Inflammatory macrophage (primary cell): ENCODE measurements at regions not wholly inside any gene's neighbourhood (a gene's known extent, or its start where the extent isn't known, plus 50 kb on each side); places are given as distances from the start of the nearest gene placed in this dataset.

Source experiments
- DNase-seq, 2 donors: peaks; one replicate each; pipeline ENCODE4 v3.0.0-alpha.2; 2020 to 2022

GRCh38 chr16:61596655-61597054 lies 439.6 kb downstream of the CDH8 start:
- no peak for DNase-seq

GRCh38 chr16:61595605-61596004 lies 440.6 kb downstream of the CDH8 start:
- DNase-seq, result no peak

DNA sequence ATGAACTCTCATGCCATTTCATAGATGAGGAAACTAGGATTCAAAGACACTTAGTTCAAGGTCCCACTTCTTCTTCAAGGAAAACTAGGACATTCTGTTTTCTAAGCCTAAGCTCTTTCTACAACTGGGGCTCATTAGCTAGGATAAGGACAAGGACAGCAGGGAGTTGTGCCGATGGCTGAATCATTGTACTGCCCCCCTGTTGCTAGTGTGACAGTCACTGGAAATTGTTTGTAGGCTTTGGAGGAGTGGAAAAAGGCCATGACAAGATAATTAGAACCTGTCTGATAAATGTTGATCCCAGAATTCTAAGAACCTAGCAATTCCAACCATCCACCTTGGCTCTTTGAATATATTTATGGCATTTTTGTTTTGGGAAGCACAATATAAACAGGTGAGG lies 445.7 kb downstream of the CDH8 start:
- DNase-seq, result no peak

- no peak for DNase-seq
Measured at GRCh38 chr16:61587526-61587925, 448.7 kb downstream of the CDH8 start.

DNA sequence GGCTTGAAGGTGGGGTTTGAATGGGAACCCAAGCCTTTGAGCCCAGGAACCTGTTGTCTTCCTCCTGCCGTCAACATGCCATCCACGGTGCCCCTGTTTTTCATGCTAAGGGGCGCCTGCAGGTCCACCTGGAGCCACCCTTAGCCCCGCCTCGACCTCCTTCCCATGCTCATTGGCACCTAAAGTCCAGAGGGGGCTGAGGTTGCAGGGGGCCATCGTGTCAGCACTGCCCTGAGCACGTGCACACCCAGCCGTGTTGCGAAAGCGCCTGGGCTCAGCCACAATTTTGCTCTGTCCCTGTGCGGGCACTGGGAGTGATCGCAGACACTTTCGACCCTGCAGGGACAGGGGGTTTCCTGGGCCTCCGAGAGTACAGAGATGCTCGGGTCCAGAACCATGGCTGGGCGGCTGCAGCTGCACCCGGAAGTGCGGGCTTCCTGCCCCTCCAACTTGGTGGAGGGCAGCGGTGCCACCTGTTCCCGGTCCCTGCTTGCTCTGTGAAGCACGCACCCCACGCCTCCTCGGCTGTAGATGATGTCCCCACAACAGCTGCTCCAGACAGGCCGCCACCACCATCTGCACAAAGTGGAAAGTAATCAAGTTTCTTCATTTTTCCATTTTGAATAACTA lies 454.7 kb downstream of the CDH8 start:
- no peak for DNase-seq

DNA sequence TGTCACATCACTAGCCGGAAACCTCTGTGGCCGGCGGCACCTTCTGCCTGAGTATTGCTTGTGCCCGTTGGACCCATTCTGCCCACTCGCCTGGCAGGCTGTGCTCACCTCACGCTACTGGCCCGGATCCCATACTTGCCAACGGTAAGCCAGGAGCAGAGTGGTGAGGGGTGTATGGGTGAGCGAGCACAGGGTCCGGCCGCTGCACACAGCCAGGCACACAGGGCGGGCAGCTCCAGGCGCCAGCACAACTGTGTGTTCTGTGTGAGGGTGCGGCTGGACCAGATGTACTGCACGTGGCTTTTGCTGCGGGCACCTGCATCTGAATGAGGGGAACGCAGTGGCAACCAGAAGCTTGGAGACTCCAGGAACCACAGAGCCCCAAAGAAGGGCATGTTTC lies 455.7 kb downstream of the CDH8 start:
- no peak for DNase-seq

DNA sequence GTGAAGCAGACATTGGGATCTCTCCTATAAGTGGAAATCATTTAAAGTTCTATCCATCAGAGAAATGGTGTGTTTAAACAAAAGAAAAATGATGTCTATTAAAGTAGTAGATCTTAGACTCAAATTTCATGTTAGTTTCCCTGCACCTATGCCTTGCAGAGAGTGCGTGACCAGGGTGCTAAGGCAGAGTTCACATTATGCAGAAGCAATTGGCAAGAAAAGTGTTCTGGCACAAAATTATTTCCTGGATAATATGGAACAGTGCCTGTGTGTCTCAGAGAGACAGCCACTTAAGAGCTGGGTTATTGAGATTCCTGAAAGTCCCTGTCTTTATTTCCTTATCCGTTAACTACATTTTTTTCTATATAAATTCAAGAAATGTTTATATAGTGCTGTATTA lies 457.0 kb downstream of the CDH8 start:
- DNase-seq, result no peak

- DNase-seq, result no peak
Measured at GRCh38 chr16:61576476-61576875, 459.8 kb downstream of the CDH8 start.

- DNase-seq, result no peak
Measured at GRCh38 chr16:61575617-61576016, 460.6 kb downstream of the CDH8 start.

GRCh38 chr16:61569028-61569427 lies 467.2 kb downstream of the CDH8 start:
- no peak for DNase-seq

GRCh38 chr16:61564716-61565115 lies 471.5 kb downstream of the CDH8 start:
- DNase-seq, result no peak

DNA sequence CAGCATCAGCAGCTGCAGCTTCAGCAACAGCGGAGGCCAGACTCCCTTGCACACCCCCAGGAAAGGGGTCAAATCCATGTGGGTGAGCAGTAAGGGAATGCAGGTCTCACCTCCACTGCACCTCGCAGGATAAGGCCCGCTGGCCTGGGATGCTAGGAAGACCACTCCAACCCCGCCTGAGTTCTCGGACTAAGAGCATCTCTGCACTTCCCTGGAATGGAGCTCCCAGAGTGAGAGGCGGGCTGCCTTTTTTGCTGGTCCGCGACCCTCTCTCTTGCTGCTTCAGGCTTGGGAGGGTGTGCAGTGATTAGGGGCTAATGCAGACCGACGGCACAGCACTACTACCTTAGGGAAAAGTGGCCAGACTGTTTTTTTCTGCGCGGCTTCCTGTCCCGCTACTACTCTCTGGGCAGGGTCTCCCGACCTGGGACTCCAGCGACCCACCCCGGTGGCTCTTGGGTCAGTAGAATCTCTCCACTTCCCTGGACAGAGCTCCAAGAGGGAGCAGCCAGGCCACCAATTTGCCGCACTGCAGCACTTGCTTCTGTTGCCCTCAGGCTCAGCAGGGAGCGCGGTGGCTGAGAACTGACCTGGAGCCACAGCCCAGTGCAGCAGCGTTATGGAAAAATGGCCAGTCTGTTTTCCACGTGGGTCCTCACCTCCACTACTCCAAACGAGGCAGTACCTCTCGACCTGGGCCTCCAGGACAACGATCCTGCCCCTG lies 480.4 kb downstream of the CDH8 start:
- no peak for DNase-seq

DNA sequence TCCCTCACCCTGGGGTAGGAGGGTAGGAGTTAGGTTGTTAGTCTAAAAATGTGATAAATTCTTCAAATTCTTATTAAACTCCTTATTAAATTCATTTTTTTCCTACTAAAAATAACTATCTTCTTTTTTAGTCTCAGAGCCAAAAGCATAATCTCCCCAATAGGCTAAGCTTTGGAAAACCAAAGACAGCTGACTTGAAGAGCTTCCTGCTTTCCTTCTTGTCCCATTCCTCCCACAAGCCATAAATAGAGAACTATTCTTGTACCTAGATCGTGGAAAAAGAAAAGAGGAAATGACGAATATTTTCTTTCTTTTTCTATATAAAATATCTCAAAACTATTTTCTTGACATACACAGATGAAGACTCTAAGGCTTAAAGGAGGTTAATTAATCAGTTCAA lies 486.9 kb downstream of the CDH8 start:
- no peak for DNase-seq

- DNase-seq, result no peak
Measured at GRCh38 chr16:61547626-61548025, 488.6 kb downstream of the CDH8 start.

DNA sequence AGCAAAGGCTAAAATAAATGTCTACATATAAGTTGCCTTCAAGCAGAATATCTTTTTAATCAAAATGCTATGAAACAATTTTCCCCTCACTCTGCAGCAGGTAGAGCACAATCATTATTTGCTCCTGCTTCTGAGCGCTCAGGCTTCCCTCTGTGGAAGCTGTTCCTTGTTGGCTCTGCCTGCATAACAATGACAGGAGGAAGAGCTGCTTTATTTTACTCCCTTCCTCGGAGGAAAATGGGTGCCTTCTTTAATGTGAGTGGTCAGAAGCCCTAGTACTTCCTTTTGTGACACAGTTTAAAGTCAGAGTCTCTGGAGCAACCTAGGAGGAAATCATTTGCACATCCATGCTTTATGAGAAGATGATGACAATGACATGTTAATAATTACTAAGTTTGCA lies 492.1 kb downstream of the CDH8 start:
- DNase-seq, result no peak

- no peak for DNase-seq
Measured at GRCh38 chr16:61540216-61540615, 496.0 kb downstream of the CDH8 start.

- no peak for DNase-seq
Measured at GRCh38 chr16:61530697-61531096, 505.5 kb downstream of the CDH8 start.

DNA sequence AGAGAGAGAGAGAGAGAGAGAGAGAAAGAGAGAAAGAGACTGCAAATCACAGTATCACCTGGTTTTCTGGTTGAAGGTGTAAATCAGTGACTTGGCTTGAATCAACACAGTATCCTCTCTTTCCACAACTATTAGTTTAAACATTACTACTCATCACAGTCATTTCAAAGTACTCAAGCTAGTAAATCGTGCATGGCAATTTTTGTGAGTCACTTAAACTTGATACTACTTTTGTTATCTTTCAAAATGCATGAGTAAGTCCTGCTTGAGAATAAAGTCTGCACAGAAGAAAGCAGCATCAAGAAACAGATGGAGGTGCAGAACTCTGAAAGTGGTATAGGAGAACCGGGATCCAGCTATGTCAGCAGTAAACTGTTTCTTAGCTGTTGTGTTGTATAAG lies 535.4 kb downstream of the CDH8 start:
- DNase-seq, result no peak

DNA sequence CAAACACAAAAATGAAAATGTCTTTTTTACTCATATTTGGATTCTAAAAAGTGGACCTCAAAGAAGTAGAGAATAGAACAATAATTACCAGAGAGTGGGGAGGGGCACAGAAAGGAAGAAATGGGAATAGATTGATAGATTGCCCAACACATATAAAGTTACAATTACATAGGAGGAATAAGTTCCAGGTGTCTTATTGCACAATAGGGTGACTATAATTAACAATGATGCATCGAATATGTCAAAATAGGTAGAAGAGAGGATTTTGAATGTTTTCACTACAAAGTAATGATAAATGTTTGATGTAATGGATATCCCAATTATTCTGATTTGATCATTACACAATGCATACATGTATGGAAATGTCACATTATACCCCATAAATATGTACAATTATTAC lies 556.0 kb downstream of the CDH8 start:
- no peak for DNase-seq

- DNase-seq, result no peak
Measured at GRCh38 chr16:61471737-61472136, 564.5 kb downstream of the CDH8 start.

GRCh38 chr16:61471023-61471422 lies 565.2 kb downstream of the CDH8 start:
- no peak for DNase-seq

DNA sequence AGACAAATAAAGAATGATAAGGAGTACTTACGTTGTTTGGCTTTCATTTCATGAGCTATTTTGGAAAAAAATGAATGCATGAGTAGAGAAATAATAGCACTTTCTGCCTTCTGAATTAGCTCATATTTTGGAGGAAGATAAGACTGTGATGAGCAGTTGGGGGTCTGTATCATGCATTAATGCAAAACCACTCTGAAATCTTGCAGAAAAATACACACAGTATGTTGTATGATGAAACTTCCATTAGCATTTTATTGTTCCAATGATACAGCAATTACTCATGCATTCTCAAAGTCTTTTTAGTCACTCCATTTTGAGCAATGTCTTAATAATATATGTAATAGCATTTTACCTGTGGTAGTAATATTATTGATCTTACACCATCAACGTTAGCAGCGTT lies 571.0 kb downstream of the CDH8 start:
- no peak for DNase-seq

- no peak for DNase-seq
Measured at GRCh38 chr16:61460020-61460419, 576.2 kb downstream of the CDH8 start.

- no peak for DNase-seq
Measured at GRCh38 chr16:61435346-61435745, 600.9 kb downstream of the CDH8 start.

- DNase-seq, result no peak
Measured at GRCh38 chr16:61432421-61432820, 603.8 kb downstream of the CDH8 start.
